Ectodermal cell (in vitro differentiated cells): ENCODE measurements at regions not wholly inside any gene's neighbourhood (a gene's known extent, or its start where the extent isn't known, plus 50 kb on each side); places are given as distances from the start of the nearest gene placed in this dataset.

Experiments
- H3K27ac ChIP-seq: 2 replicates; pipeline ENCODE4 v1.7.0; 2013; ENCODE audit warnings: mild to moderate bottlenecking, low read depth, low read length; ENCODE audit not compliant: insufficient read depth, poor library complexity, severe bottlenecking
- H3K27me3 ChIP-seq: 2 replicates; pipeline ENCODE4 v1.7.0; 2013; ENCODE audit warnings: mild to moderate bottlenecking, low read length; ENCODE audit not compliant: insufficient read depth, control insufficient read depth, poor library complexity, severe bottlenecking
- H3K36me3 ChIP-seq: one replicate; pipeline ENCODE4 v1.7.0; 2013; ENCODE audit warnings: low read length; ENCODE audit not compliant: control insufficient read depth, insufficient read depth
- H3K4me1 ChIP-seq: one replicate; pipeline ENCODE4 v1.7.0; 2013; ENCODE audit warnings: low read length; ENCODE audit not compliant: control insufficient read depth, insufficient read depth
- H3K4me3 ChIP-seq: 2 replicates; pipeline ENCODE4 v1.7.0; 2013; ENCODE audit warnings: low read depth, low read length, control low read depth; ENCODE audit not compliant: insufficient read depth
- H3K9me3 ChIP-seq: 2 replicates; pipeline ENCODE4 v1.7.0; 2013; ENCODE audit warnings: mild to moderate bottlenecking, low read length, moderate library complexity; ENCODE audit not compliant: control insufficient read depth
- WGBS, 2 experiments: methylation state at CpG; one replicate each; pipeline ENCODE4 v1.1.7; 2013; ENCODE audit warnings: missing lambda C conversion rate in 2 of 2; 5-methylcytosine and 5-hydroxymethylcytosine counted together

- Histone ChIP-seq H3K27ac (no peak overlapping the region), H3K4me1 (no peaks in the 10 kb centered on the region), H3K4me3 (no peak overlapping the region), H3K27me3 (no peaks in the 10 kb centered on the region), H3K9me3 (no peaks in the 10 kb centered on the region), H3K36me3 (no peaks in the 10 kb centered on the region)
Observed at GRCh38 chr1:194829492-194829891, 1643.1 kb upstream of the B3GALT2 start.

GRCh38 chr1:194825382-194825781 is 1639.0 kb upstream of the B3GALT2 start:
- WGBS, 2 experiments = no CpG with 5 or more reads among the region's 1 CpG
- no peak overlapping the region for H3K4me3 ChIP-seq
- H3K9me3 ChIP-seq = no peaks in the 10 kb centered on the region
- no peaks in the 10 kb centered on the region for H3K4me1 ChIP-seq
- no peak overlapping the region for H3K27ac ChIP-seq
- H3K27me3 ChIP-seq = no peaks in the 10 kb centered on the region
- H3K36me3 ChIP-seq = no peaks in the 10 kb centered on the region

DNA sequence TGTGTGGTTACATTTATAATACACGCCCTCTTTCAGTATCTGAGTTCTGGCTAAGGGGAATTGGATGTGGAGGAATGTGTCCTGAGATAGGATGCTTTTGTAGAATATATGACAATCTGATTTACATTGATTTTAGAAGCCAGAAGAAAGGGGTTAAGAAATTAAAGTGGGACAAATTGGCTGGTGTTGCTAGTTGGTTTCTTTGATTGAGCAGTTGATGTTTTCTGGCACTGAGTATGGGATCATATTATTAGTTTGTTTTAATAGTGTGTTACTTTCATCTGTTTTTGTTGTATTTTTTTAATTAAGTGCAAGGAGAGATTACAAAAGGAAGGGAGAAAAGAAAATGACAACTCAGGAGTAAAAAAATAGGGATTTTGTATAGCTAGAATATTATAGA is 1634.7 kb upstream of the B3GALT2 start:
- no peaks in the 10 kb centered on the region for H3K27me3 ChIP-seq
- WGBS, 2 experiments = 93 to 100% methylated on average over 1 of the region's 1 CpG
- no peak overlapping the region for H3K27ac ChIP-seq
- no peaks in the 10 kb centered on the region for H3K36me3 ChIP-seq
- H3K4me1 ChIP-seq = no peaks in the 10 kb centered on the region
- H3K9me3 ChIP-seq = no peaks in the 10 kb centered on the region
- no peak overlapping the region for H3K4me3 ChIP-seq

GRCh38 chr1:194818674-194819073 is 1632.3 kb upstream of the B3GALT2 start:
- Histone ChIP-seq H3K4me3 (no peak overlapping the region), H3K9me3 (no peaks in the 10 kb centered on the region), H3K36me3 (no peaks in the 10 kb centered on the region), H3K27ac (no peak overlapping the region), H3K4me1 (no peaks in the 10 kb centered on the region), H3K27me3 (no peaks in the 10 kb centered on the region)
- 93 to 94% methylated on average over 2 of the region's 2 CpGs for WGBS, 2 experiments

DNA sequence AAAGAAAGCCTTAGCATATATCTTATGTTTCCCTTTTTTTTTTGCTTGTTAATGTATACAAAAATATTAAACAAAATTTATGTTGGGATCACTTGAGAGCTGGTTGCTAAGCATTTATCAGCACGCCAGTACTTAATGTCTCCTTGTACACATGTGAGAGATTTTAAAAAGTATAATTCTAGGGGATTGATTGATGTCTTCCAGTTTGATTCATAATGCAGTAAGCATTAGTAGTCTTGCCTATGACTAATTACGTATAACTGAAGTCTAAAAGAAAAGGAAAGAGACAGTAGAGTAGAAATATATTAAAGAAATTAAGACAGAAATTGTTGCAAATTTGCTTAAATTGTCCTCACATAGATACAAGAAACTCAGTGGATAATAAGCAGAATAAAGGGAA is 1630.4 kb upstream of the B3GALT2 start:
- Histone ChIP-seq H3K4me1 (no peaks in the 10 kb centered on the region), H3K9me3 (no peaks in the 10 kb centered on the region), H3K36me3 (no peaks in the 10 kb centered on the region), H3K27ac (no peak overlapping the region), H3K27me3 (no peaks in the 10 kb centered on the region), H3K4me3 (no peak overlapping the region)
- 98 to 100% methylated on average over 2 of the region's 2 CpGs for WGBS, 2 experiments

DNA sequence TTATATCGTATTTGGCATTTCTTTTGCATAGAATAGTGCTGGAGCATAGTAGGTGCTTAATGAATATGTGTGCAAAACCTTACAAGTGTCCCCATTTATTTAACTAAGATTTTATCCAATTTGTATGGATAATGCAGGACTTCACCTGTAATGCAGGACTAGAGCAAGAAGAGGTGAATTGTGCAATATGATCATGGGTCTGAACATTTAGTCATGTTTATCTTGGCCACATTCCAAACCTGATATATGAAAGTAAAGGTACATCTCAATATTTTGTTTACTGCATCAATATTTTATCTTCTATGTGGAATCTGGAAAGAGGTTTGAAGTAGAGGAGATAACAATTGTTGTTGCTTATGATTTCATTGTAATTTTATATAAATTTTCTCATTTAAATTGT is 1626.7 kb upstream of the B3GALT2 start:
- Histone ChIP-seq H3K4me1 (no peaks in the 10 kb centered on the region), H3K27me3 (no peaks in the 10 kb centered on the region), H3K27ac (no peak overlapping the region), H3K36me3 (no peaks in the 10 kb centered on the region), H3K4me3 (no peak overlapping the region), H3K9me3 (no peaks in the 10 kb centered on the region)
- WGBS, 2 experiments = 100% methylated on average over 1 of the region's 1 CpG; no CpG with 5 or more reads in 1 of the 2 experiments

GRCh38 chr1:194809665-194810064 is 1623.3 kb upstream of the B3GALT2 start:
- Histone ChIP-seq H3K4me3 (no peak overlapping the region), H3K4me1 (no peaks in the 10 kb centered on the region), H3K36me3 (no peaks in the 10 kb centered on the region), H3K9me3 (no peaks in the 10 kb centered on the region), H3K27me3 (no peaks in the 10 kb centered on the region), H3K27ac (no peak overlapping the region)
- 91 to 98% methylated on average over 1 of the region's 1 CpG for WGBS, 2 experiments

GRCh38 chr1:194809215-194809614 is 1622.8 kb upstream of the B3GALT2 start:
- H3K9me3 ChIP-seq = no peaks in the 10 kb centered on the region
- H3K27ac ChIP-seq = no peak overlapping the region
- no peaks in the 10 kb centered on the region for H3K27me3 ChIP-seq
- WGBS, 2 experiments = 93 to 99% methylated on average over 3 of the region's 3 CpGs
- H3K36me3 ChIP-seq = no peaks in the 10 kb centered on the region
- no peaks in the 10 kb centered on the region for H3K4me1 ChIP-seq
- H3K4me3 ChIP-seq = no peak overlapping the region

DNA sequence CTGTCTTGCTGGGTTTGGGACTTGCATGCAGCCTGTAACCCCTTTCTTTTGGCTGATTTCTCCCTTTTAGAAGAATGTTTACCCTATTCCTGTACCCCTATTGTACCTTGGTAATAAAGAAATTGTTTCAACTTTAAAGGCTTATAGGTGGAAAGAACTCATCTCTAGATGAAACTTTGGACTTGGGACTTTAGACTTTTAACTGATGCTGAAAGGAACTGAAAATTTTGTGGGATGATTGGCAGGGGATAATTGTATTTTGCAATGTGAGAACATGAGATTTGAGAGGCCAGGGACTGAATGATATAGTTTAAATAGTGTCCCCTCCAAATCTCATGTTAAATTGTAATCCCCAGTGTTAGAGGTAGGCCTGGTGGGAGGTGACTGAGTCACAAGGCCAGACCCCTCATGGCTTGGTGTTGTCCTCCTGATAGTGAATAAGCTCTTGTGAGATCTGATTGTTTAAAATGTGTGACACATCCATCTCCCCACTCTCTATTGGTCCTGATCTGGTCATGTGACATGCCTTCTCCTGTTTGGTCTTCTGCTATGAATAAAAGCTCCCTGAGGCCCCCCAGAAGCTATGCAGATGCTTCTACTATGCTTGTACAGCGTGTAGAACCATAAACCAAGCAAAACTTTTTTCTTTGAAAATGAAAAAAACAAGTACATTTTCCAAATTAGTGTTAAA is 1621.3 kb upstream of the B3GALT2 start:
- H3K27ac ChIP-seq = no peak overlapping the region
- no peaks in the 10 kb centered on the region for H3K36me3 ChIP-seq
- H3K4me3 ChIP-seq = no peak overlapping the region
- H3K27me3 ChIP-seq = no peaks in the 10 kb centered on the region
- H3K4me1 ChIP-seq = no peaks in the 10 kb centered on the region
- WGBS, 2 experiments = 92 to 100% methylated on average over 1 of the region's 1 CpG
- H3K9me3 ChIP-seq = no peaks in the 10 kb centered on the region

DNA sequence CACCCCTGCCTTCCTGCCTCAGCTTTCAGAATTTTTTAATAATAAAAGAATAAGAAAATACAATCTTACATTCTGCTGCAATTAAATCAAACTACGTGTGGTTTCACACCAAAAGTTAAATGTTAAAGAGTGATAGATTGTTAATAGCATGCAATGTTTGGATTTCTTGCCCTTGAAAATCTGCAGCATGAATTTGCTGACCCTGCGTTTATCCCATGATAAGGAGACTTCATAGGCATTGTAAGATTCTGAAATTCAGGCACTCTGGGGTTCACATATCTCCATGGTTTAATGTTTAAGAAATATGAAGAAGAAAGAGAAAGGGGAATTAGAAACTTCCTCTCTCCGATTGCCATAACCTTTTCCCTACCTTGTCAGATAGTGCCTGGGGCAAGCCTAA is 1616.2 kb upstream of the B3GALT2 start:
- 84 to 90% methylated on average over 3 of the region's 3 CpGs for WGBS, 2 experiments
- Histone ChIP-seq H3K4me1 (no peaks in the 10 kb centered on the region), H3K9me3 (no peaks in the 10 kb centered on the region), H3K36me3 (no peaks in the 10 kb centered on the region), H3K27ac (no peak overlapping the region), H3K4me3 (no peak overlapping the region), H3K27me3 (no peaks in the 10 kb centered on the region)
